WI38 (cell line): ENCODE measurements at regions not wholly inside any gene's neighbourhood (a gene's known extent, or its start where the extent isn't known, plus 50 kb on each side); places are given as distances from the start of the nearest gene placed in this dataset.

Experiments
- H3K4me3 ChIP-seq: 2 replicates; pipeline ENCODE4 v1.5.1; 2011; ENCODE audit warnings: low read depth, mild to moderate bottlenecking, control low read depth, low read length
- CTCF ChIP-seq: IDR thresholded peaks from 2 replicates; pipeline ENCODE4 v1.5.1; 2012; ENCODE audit warnings: low read depth, mild to moderate bottlenecking, control low read depth, low read length

DNA sequence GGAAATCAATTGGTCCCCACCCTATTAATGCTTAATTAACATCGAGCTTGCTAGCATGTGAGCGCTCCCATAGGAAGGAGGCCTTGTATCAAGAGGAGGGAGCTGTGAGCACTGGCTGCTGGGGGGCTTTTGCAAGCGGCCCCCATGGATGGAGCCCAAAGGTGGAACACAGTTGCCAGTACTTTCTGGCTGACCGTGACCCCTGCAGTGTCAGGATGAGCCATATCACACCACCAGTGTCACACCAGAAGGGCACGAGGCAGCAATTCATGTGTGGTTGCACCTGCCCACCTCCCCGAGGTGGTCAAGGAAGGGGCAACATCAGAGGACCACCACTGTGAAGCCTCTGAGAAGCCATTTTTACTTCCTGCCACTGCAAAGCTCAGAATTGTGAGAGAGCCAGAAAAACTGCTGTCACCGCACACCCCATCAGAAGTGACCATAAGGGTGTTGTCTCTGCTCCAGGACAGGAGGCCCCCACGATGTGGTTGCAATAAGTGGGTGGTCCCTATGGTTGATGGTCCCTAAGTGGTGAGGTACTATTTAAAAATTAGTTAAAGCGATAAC is 99.8 kb upstream of the RAB6C start:
- H3K4me3 ChIP-seq, result no peak overlapping the region
- TF ChIP-seq CTCF, result no peak

GRCh38 chr2:129880309-129880708 is 99.2 kb upstream of the RAB6C start:
- H3K4me3 ChIP-seq, result no peak overlapping the region
- no peak for TF ChIP-seq CTCF

GRCh38 chr2:129880971-129881370 is 98.5 kb upstream of the RAB6C start:
- H3K4me3 ChIP-seq, result no peak overlapping the region
- no peak for TF ChIP-seq CTCF

- no peak overlapping the region for H3K4me3 ChIP-seq
- TF ChIP-seq CTCF, result no peak
Observed at GRCh38 chr2:129881786-129882396, 97.6 kb upstream of the RAB6C start.

DNA sequence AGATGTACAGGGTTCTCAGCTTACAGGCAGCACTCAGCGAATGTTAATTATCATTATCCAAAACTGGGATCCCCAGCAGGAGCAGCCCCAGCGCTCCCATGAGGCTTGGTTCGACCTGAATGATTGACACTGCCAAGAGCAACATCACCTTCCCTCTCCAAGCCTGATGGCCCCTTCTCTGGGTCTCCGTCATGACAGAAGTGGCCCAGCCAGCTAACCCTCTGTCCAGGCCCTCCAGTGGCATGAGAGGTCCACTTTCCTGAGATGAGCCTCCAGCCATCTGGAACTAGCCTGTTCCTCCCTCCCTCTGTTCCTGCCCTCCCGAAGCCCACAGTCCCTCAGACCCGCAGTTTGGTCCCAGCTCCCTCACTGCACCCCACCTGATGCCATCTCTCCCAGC is 97.0 kb upstream of the RAB6C start:
- no peak for TF ChIP-seq CTCF

GRCh38 chr2:129883121-129883520 is 96.3 kb upstream of the RAB6C start:
- no peak for TF ChIP-seq CTCF
- H3K4me3 ChIP-seq, result no peak overlapping the region

More for the DNA sequence above, 97.0 kb upstream of the RAB6C start:
- no peak overlapping the region for H3K4me3 ChIP-seq

- no peak for TF ChIP-seq CTCF
- H3K4me3 ChIP-seq, result no peak overlapping the region
Observed at GRCh38 chr2:129884221-129884786, 95.2 kb upstream of the RAB6C start.
